Loucy (cell line): ENCODE measurements at regions not wholly inside any gene's neighbourhood (a gene's known extent, or its start where the extent isn't known, plus 50 kb on each side); places are given as distances from the start of the nearest gene placed in this dataset.

Experiments used
- H2AFZ ChIP-seq: fragments of 200-600 bp; sonication (generic); 2 replicates; pipeline ENCODE4 v1.6.0; 2016; ENCODE audit warnings: antibody characterized with exemption, mild to moderate bottlenecking, low read length, moderate library complexity
- H3F3A ChIP-seq: fragments of 200-600 bp; 2 replicates; pipeline ENCODE4 v1.6.0; 2016; ENCODE audit warnings: antibody characterized with exemption, low read depth, mild to moderate bottlenecking
- H3K27me3 ChIP-seq: fragments of 200-600 bp; sonication (generic); 2 replicates; pipeline ENCODE4 v1.6.1; 2014; ENCODE audit warnings: low read length, mild to moderate bottlenecking; ENCODE audit not compliant: insufficient read depth, poor library complexity, severe bottlenecking
- H3K36me3 ChIP-seq: fragments of 200-600 bp; sonication (generic); 2 replicates; pipeline ENCODE4 v1.6.1; 2016; ENCODE audit warnings: low read length; ENCODE audit not compliant: insufficient read depth
- H3K4me1 ChIP-seq: fragments of 200-600 bp; sonication (generic); 2 replicates; pipeline ENCODE4 v1.5.1; 2014; ENCODE audit warnings: low read length, mild to moderate bottlenecking; ENCODE audit not compliant: insufficient read depth, poor library complexity, severe bottlenecking
- H3K4me2 ChIP-seq: fragments of 200-600 bp; sonication (generic); 2 replicates; pipeline ENCODE4 v1.6.0; 2014; ENCODE audit warnings: antibody characterized with exemption, low read length, low read depth, mild to moderate bottlenecking; ENCODE audit not compliant: poor library complexity, severe bottlenecking
- H3K4me3 ChIP-seq: fragments of 200-600 bp; sonication (generic); 2 replicates; pipeline ENCODE4 v1.5.1; 2014; ENCODE audit warnings: low read length, mild to moderate bottlenecking, mixed read lengths; ENCODE audit not compliant: poor library complexity, severe bottlenecking
- H3K79me2 ChIP-seq: fragments of 200-600 bp; sonication (generic); 2 replicates; pipeline ENCODE4 v1.6.1; 2014; ENCODE audit warnings: low read length; ENCODE audit not compliant: insufficient read depth
- H3K9ac ChIP-seq: fragments of 200-600 bp; sonication (generic); 2 replicates; pipeline ENCODE4 v1.6.0; 2014; ENCODE audit warnings: mild to moderate bottlenecking, low read depth, low read length, moderate library complexity; ENCODE audit not compliant: poor library complexity, severe bottlenecking
- H3K9me2 ChIP-seq: fragments of 200-600 bp; sonication (generic); replicated peaks from 2 replicates; pipeline ENCODE4 v1.6.1; 2016; ENCODE audit warnings: low read depth, low read length, mixed read lengths
- H3K9me3 ChIP-seq: fragments of 200-600 bp; sonication (generic); 2 replicates; pipeline ENCODE4 v1.6.1; 2014; ENCODE audit warnings: mild to moderate bottlenecking, antibody characterized with exemption, low read length, low read depth; ENCODE audit not compliant: insufficient read depth
- H4K20me1 ChIP-seq: fragments of 200-600 bp; sonication (generic); 2 replicates; pipeline ENCODE4 v1.6.0; 2014; ENCODE audit warnings: antibody characterized with exemption, low read length, mild to moderate bottlenecking; ENCODE audit not compliant: insufficient read depth, poor library complexity, severe bottlenecking
- EZH2phosphoT487 ChIP-seq: fragments of 200-600 bp; IDR thresholded peaks from 2 replicates; pipeline ENCODE4 v1.6.1; 2018; ENCODE audit warnings: antibody characterized with exemption, mild to moderate bottlenecking, moderate library complexity, borderline replicate concordance
- TF ChIP-seq, protein P1 (sequence below): fragments of 200-600 bp; sonication (generic); conservative IDR thresholded peaks from 2 replicates; pipeline ENCODE4 v1.5.1; 2014; ENCODE audit warnings: mild to moderate bottlenecking, antibody characterized with exemption, low read length

GRCh38 chr2:188096910-188097309 is 194.8 kb upstream of the GULP1 start:
- H3K4me2 ChIP-seq, result no peak overlapping the region
- no peaks in the 10 kb centered on the region for H3F3A ChIP-seq
- no peaks in the 10 kb centered on the region for H3K9me3 ChIP-seq
- H3K9ac ChIP-seq, result no peak overlapping the region
- no peaks in the 10 kb centered on the region for H3K27me3 ChIP-seq
- no peaks in the 10 kb centered on the region for H3K9me2 ChIP-seq
- H2AFZ ChIP-seq, result peak overlapping the region; percentile 65; the same call in 1 of the 2 replicates
- no peaks in the 10 kb centered on the region for H3K4me1 ChIP-seq
- H4K20me1 ChIP-seq, result no peaks in the 10 kb centered on the region
- TF ChIP-seq, protein P1, sequence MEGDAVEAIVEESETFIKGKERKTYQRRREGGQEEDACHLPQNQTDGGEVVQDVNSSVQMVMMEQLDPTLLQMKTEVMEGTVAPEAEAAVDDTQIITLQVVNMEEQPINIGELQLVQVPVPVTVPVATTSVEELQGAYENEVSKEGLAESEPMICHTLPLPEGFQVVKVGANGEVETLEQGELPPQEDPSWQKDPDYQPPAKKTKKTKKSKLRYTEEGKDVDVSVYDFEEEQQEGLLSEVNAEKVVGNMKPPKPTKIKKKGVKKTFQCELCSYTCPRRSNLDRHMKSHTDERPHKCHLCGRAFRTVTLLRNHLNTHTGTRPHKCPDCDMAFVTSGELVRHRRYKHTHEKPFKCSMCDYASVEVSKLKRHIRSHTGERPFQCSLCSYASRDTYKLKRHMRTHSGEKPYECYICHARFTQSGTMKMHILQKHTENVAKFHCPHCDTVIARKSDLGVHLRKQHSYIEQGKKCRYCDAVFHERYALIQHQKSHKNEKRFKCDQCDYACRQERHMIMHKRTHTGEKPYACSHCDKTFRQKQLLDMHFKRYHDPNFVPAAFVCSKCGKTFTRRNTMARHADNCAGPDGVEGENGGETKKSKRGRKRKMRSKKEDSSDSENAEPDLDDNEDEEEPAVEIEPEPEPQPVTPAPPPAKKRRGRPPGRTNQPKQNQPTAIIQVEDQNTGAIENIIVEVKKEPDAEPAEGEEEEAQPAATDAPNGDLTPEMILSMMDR, result no peak
- no peak for TF ChIP-seq EZH2phosphoT487
- H3K79me2 ChIP-seq, result no peaks in the 10 kb centered on the region
- H3K4me3 ChIP-seq, result no peak overlapping the region
- no peaks in the 10 kb centered on the region for H3K36me3 ChIP-seq

- Histone ChIP-seq H3K4me2 (no peak overlapping the region), H3K4me3 (no peak overlapping the region), H3K27me3 (no peaks in the 10 kb centered on the region), H3K9me2 (no peaks in the 10 kb centered on the region), H3K36me3 (no peaks in the 10 kb centered on the region), H3K4me1 (no peaks in the 10 kb centered on the region), H3K9ac (no peak overlapping the region), H3K9me3 (no peaks in the 10 kb centered on the region), H3F3A (no peaks in the 10 kb centered on the region), H3K79me2 (no peaks in the 10 kb centered on the region), H4K20me1 (no peaks in the 10 kb centered on the region), H2AFZ (no peak overlapping the region)
- TF ChIP-seq EZH2phosphoT487, result no peak
- TF ChIP-seq, protein P1, result no peak
Measured at GRCh38 chr2:188102881-188103280, 188.8 kb upstream of the GULP1 start.

DNA sequence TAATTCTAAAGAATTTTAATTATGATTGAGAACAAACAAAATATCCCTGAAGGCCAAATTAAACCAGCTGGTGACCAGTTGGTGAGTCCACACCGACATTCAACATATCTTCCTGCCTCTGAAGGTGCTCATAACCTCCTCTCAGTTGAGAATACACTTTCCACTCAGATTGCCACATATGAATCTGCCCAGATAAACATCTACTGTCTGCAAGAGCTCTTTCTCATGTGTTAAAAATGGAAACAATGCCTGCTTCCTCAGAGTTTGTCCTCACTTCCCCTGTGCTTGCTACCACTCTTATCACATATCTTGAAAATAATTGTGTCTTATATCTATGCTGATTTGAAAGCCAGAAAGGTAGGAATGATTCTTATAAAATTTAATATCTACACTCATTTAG is 177.7 kb upstream of the GULP1 start:
- H3K9ac ChIP-seq, result no peak overlapping the region
- no peaks in the 10 kb centered on the region for H3K79me2 ChIP-seq
- no peak overlapping the region for H3K4me3 ChIP-seq
- no peaks in the 10 kb centered on the region for H3K36me3 ChIP-seq
- no peaks in the 10 kb centered on the region for H3K9me2 ChIP-seq
- H4K20me1 ChIP-seq, result no peaks in the 10 kb centered on the region
- H3K9me3 ChIP-seq, result no peaks in the 10 kb centered on the region
- no peaks in the 10 kb centered on the region for H3K27me3 ChIP-seq
- no peak overlapping the region for H3K4me2 ChIP-seq
- no peaks in the 10 kb centered on the region for H3F3A ChIP-seq
- H2AFZ ChIP-seq, result peak overlapping the region; percentile 12; the same call in 1 of the 2 replicates
- peaks cover 7% of the 10 kb centered on the region for H3K4me1 ChIP-seq
- TF ChIP-seq, protein P1, result no peak
- TF ChIP-seq EZH2phosphoT487, result no peak
